ENCODE measurements at regions not wholly inside any gene's neighbourhood (a gene's known extent, or its start where the extent isn't known, plus 50 kb on each side); places are given as distances from the start of the nearest gene placed in this dataset.
"Not testable (repeated sequence)": the region's sequence is repeated elsewhere in the genome, so short reads cannot be mapped to it uniquely, and the experiment has no call there.

DNA sequence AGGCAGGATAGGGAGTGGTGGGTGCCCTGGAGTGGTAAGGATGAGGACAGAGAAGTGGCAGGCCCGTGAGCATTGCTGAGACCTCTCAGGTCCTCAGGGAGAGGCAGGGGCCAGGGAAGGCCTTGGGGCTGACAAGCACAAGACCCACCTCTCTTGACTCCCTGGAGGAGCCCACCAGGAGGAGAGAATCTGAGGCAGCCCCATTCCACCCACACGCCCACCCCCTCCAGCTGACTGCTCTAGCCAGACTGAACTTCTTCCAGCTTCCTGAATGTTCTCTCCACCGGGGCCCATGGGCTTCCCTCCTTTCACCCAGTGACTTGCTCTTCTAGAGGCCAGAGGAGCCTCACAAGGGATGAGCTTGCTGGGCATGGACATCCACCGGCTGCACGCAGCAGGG, 1403.0 kb downstream of the BRD1 start:
- DNase-seq (ENCODE audit: low read depth): no peak

DNA sequence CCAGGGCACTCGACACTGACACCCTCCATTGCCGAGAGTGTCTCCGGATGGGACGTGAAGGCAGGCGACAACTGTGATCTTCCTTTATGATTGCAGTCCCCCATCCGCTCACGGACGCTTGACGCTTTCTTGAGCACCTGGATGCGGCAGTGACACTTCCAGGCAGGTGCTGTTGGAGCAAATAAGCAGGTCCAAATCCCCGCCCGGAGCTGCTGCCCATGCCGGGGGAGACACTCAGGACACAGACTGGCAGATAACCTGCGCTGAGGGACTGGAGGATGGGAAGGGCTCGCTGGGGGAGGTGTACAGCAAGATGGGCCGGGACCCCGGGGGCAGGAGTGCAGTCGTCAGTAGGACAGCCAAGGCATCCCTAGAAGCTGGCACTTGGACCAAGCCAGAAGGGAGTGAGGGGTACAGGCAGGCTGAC, 1403.5 kb downstream of the BRD1 start:
- no peak for DNase-seq (ENCODE audit: low read depth)

DNA sequence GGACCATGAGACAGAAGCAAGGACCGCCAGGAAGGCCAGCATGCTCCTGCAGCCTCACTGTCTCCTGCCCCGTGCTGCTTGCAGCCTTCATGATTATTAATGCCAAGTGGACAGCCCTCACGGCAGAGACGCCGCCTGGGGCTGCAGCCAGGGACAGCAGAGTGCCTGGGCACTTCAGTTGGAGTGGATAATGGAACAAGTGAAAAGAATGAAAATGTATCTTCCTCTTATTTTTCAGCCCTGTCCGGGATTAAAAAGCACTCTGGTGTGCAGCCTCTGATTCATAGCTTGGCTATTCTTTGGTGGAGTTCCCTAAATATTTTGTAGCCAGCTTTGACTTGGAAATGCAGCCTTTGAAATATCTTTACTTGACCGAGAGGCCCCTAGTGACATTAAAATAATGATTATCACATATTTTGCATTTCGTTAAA, 1404.2 kb downstream of the BRD1 start:
- no peak for DNase-seq (ENCODE audit: low read depth)

DNA sequence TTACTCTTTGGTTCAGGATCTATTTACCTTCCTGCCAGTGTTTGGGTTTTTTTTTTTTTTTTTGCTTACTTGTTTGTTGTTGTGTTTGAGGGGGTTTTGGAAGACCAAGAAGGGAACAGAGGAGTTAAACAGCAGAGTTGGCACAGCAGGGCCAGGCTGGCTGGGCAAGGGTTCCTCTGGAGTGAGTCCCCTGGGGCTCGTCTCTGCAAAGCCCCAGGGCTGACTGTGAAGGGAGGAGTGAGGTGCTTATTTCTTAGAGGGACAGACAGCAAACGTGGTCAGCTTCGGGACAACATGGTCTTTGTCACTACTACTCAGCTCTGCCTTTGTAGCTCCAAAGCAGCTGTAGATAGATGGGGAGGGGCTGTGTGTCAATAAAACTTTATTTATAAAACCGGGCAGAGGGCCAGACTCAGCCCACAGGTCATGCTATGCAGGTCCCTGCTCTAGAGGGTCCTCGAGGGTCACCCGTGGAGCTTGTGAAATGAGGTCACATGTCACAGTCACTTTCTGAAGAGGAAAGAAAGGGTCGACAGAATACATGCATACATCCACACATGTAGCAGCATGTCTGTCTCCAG, 1404.7 kb downstream of the BRD1 start:
- no peak for DNase-seq (ENCODE audit: low read depth)

DNA sequence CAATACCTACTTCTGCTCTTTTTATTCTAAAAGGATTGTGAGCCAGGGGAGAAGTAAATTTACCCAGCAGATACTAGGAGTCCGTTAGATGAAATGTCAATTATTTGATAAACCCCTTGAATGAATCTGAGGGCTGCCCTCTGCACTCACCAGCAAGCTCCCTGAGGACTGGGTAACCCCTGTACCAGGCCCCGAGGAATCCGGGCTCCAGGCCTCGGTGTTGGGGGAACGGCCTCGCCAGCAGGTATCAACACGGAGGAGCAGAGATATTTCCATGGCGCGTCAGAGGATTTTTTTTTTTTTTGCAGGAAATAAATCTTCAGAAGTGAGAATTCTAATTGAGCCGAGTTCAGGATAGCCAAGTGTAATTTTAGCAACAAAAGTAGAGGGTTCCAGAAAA, 1408.8 kb downstream of the BRD1 start:
- no peak for DNase-seq (ENCODE audit: low read depth)

DNA sequence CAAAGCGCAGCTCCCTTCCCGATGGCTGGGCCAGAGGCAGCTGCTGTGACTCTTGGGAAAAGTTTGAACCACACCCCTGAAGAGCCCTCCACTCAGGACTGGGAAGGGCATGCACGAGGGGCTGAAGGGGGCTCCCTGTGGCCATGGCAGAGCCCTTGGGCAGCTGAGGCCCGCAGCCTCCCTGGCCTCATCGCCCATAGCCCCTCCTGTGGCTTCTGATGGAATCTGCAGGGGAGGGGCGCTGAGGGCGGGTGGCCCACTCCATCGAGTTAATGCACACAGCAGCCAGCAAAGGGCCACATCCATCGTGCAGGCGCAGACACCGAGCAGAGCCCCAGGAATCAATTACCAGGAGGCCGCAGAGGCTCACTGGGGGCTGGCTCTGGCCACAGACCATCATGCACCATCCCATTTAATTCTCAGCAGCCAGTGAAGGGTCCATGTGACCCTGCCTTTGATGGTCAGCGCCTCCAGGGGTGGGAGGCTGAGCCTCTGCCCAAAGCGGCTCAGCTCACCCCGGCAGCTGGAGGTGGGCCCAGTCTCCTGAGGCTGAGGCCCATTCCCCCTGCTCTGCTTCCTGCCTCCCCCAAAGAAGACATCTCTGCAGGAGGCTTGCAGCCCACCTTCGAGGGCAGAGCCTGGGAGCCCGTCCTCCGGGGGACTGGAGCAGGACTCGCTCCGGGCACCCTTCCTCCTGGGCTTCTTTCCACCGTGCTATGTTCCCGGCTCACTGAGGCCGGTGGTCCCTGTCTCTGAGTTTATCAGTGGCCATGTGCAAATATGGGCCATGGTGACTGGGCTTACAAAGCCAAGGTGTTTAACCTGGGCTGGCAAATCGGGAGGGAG, 1410.2 kb downstream of the BRD1 start:
- no peak for DNase-seq (ENCODE audit: low read depth)

DNA sequence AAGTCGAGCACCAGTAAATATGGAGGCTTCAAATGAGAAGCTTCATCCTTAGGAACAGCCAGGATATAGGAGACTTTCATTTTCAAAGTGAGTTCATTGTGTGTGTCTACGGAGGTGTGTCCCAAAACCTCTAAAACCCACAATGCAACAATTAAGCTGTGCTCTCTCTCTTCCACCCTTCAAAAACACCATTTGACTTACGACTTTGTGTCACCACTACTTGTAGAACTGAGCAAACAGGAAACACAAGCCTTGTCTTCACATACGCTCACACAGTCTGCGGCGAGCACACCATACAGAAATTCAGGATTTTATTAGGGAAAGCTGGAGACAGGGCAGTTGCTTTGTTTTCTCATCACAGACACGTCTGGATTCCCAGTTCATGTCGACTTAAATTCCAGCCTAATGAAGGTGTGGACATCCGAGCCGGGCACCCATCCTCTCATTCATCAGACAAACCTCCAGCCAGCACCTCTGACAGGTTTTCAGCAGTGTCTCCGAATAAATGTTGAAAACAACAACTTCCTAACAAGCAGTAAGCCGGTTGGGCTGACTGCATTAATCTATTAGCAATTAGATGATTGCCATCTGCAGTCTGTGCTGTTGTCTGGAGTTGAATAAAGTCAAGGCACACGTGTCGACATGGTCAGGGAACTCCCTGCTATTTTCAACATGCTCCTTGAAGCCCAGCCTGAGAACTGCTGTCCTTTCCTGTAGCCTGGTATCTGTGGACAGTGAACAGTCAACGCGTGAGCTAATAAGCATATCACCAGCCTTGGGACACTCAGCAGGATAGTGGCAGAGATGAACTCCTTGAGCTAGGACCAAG, 1411.1 kb downstream of the BRD1 start:
- no peak for DNase-seq (ENCODE audit: low read depth)

DNA sequence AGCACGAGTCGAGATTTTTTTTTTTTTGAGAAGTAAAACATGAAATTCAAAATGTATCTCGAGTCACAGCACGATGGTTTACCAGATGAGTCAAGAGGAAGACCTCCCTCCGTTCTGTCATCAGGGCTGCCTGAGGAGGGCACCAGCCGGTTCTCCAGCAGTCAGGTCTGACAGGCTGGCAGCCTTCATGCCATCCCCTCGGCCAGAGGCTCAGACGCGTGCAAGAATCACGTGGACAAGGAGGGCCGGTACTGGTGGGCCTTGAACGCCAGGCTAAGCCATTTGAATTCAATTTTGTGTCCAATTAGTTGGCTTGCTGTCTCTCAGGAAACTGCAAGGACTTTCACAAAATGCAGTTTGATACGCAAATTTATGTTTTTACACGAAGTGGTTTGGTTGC, 1412.2 kb downstream of the BRD1 start:
- DNase-seq (ENCODE audit: low read depth): no peak

DNA sequence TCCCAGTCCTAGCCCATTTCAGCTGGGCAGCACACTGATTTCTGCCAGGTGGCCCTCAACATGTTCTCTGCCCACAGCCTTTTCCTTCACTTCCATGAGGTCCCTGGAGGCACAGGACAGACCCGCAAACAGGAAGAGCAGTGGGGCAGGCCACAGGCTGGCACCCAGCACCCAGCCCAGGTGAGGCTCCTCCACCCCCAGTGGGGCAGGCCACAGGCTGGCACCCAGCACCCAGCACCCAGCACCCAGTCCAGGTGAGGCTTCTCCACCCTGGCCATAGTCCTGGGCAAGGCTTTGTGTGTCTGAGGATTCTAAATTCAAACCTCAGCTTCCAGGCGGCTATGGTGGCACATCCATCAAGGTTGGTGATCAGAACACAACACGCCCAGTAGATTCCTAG, 1413.0 kb downstream of the BRD1 start:
- DNase-seq (ENCODE audit: low read depth): no peak

DNA sequence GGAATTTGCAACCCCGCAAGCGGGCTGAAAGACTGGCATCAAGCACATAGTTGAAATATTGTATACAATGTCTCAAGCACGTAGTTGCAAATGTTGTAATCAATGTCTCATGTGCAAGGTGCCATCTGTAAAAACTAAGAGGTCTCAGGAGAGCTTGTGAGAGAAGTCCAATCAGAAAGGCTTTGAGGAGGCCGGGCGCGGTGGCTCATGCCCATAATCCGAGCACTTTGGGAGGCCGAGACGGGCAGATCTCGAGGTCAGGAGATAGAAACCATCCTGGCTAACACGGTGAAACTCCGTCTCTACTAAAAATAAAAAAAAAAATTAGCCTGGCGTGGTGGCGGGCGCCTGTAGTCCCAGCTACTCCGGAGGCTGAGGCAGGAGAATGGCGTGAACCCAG, 1414.7 kb downstream of the BRD1 start:
- not testable (repeated sequence) for DNase-seq (ENCODE audit: low read depth)

DNA sequence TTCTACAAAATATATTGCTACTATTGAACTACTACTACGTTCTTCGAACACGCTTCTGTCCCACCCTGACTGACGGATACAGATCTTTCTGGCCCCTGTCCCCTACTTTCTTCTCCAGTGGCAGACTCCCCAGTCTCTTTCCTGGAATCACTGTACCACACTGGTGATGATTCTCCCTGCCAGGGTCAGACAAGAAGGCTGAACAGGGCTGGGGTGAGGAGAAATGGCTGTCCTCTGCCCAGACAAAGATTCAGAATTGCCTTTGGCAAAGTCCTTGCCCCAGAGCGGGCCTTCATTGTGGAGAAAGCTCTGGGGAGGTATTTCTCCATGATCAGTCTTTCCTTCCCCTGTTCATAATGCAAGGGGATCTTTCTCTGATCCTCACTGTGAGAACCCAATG, 1417.1 kb downstream of the BRD1 start:
- DNase-seq (ENCODE audit: low read depth): no peak

DNA sequence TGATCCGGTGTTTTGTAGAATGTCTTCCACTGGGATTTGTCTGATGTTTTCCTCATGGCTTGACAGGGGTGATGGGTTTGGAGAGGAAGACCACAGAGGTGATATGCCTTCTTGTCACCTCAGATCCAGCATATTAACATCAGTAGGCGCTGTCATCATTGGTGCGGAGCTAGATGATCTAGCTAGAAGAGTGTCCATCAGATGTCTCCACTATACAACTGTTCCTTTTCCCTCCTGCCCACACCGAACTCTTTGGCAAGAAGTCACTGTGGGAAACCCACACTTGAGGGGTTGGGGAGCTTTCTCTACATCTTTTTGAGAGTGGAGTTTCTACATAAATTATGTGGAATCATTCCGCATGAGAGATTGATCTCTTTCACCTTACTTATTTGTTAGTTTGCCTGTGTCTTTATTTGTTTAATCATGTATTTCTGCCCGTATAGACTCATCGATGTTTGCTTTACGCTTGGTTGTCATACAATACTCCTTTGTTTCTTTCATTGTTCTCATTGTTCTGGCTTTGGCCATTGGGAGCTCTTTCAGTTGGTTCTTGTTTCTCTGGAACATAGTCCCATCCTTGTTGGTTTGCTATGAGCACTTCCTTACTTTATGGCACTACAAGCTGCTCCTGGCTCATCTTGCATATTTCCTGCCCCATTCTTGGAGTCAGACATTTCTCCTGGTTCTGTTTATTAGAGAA, 1420.3 kb downstream of the BRD1 start:
- no peak for DNase-seq (ENCODE audit: low read depth)

DNA sequence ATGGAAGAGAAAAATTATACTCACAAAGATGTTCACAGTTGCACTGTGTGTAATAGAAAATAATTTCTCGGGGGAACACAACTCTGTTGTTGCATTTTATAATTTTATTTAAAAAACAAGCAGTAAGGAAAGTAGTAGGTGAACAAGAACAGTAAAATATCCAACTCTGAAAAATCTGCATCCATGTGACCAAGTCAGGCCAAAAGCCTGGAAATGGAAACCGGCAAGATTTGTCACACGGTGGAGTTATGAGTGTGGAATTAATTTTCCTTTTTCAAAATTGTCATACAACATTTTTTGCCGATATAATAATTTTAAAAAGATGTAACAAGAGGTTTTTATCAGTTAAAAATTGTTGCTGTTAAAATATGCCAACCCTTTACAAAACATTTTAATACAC, 1421.5 kb downstream of the BRD1 start:
- DNase-seq (ENCODE audit: low read depth): no peak

DNA sequence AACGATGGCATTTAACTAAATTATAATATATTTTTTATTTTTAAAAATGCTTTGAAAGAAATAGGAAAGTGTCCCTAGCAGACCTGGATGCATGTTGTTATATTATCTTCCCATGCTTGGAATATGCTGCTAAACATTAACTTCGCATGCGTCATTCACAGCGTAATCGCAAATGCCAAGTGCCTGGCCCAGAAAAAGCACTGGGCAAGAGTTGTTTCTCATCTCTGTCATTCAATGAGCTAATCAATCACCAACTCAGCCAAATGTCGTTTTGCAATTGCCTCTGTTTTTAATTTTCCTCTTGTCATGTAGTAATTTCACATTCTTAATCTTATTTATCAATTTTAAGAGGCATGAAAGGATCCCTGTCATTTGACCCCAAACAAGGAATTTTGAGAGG, 1421.9 kb downstream of the BRD1 start:
- no peak for DNase-seq (ENCODE audit: low read depth)

DNA sequence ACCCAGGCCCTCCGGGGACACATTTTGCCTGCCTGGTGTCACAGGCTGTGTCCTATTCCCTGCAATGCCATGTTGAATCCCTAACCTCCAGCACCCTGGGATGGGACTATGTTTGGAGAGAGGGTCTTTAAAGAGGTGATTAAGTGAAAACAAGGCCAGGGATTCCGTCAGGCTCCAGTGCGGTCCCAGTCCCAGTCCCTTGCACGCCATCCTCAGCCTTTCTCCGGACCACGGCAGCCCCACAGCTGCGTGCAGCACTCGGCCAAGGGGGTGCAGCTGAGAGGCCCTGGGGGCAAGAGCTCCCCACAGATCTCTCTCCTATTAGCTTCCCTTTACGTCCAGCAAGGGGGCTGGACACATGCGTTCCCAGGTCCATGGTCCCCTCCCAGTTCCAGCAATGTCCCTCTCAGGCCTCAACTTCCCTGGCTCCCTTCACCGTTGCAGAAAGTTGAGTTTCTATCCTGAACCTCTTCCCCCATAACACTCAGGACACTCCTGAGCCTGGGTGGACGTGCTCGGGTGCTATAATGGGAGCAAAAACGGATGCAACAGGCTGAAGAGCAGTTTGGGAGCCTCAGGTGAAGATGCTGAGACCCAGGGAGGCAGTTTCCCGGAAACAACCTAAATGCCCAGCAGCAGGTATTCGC, 1422.7 kb downstream of the BRD1 start:
- DNase-seq (ENCODE audit: low read depth): no peak

DNA sequence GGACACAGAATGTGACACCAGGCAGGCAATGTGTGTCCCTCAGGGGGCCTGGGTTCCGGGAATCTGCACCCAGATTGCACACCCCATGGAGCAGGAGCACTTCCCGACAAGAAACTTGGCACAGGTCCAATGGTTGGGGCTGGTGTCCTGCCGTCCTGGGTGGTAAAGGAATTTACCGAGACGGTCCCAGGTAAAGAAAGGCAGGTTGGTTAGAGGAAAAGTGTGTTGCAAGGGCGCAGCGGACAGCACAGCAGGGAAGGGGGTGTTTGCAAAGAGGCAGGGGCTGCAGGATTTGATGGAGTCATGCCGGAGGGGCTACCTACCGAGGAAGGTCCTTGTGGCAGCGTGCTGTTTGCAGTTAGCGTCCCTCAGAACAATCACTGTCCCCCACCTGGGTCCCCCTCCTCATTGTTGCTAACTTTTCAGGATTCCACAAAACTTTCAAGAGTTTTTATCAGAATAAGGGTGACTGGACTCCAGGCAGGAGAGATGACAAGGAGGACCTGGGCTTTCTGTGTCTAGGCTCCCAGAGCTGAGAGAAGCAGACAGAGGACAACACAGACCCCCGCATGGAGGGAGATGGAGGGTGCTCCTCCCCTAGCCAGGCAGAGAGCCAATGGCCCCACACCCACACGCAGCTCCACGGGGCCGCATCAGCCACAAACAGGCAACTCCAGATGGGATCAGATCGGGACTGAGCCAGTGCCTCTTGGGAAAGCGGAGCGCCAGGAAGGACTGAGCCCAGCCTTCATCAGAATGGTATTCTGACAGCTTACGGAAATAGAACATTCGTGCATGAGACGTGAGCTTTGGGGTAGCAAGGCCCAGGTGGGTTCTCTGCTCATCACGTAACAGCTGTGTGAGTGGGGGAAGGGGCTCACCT, 1423.9 kb downstream of the BRD1 start:
- no peak for DNase-seq (ENCODE audit: low read depth)

DNA sequence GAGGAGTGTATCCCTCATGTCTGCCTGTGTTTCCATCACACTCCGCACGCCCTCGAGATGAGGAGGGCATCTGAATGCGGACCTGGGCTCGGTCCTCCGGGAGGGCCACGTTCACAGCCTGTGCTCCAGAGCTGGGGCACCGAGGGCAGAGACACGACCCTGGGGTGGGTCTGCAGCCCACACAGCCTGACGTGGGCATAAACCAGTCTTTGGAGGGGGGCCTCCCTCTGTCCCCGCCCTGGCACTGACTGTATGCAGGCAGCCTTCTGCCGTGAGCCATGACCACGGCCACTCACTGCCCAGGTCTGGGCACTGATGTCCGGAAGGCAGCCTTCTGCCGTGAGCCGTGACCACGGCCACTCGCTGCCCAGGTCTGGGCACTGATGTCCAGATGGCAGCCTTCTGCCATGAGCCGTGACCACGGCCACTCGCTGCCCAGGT, 1425.1 kb downstream of the BRD1 start:
- no peak for DNase-seq (ENCODE audit: low read depth)

DNA sequence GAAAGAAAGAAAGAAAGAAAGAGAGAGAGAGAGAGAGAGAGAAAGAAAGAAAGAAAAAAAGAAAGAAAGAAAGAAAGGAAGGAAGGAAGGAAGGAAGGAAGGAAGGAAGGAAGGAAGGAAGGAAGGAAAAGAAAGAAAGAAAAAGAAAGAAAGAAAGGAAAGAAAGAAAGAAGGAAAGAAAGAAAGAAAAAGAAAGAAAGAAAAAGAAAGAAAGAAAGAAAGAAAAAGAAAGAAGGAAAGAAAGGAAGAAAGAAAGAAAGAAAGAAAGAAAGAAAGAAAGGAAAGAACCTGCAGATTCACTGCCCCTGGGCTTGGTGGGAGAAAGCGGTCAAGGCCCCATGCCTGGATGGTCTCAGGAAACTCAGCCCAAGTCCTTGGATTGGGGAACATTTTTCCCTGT, 1426.2 kb downstream of the BRD1 start:
- DNase-seq (ENCODE audit: low read depth): not testable (repeated sequence)

DNA sequence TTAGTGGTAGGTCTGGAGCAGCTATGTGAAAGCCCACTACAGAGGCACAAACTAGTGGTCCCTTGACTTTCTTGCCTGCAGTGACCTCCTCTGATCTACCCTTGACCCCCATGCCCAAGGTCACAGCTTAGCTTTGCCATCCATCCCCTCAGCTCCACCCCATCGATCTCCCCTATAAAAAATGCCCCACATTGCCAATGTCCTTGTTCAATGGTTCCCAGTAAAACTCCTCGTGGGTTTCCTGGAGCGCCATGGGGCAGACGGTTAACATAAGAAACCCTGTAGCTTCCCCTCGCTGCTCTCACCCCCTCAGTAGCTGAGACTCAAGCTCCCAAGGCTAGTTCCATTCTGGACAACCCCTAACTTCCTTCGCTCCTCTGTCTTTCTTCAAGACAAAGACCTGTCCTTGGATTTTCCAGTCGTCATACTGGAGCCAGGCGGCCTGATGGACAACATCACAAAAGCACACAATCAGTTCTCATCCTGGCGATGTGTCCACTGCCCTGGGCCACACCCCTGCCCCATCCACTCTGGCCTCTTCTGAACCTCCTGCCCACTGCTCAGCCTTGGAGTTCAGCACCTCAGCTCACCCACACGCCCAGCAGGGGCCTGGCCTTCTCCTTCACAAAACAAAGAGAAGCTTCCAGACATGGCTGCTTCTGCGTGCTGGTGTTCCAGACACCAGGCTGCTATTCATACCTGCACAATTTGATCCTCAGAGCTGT, 1429.3 kb downstream of the BRD1 start:
- no peak for DNase-seq (ENCODE audit: low read depth)

Measured in non-pigmented ciliary epithelial cell (primary cell).